ENCODE measurements at regions not wholly inside any gene's neighbourhood (a gene's known extent, or its start where the extent isn't known, plus 50 kb on each side); places are given as distances from the start of the nearest gene placed in this dataset.

GRCh38 chr12:78430551-78430950, 434.0 kb upstream of the SYT1 start:
- TF ChIP-seq CTCF (IDR thresholded peaks at IDR 0.05), result no peak
- no peak for TF ChIP-seq RFX5 (IDR thresholded peaks at IDR 0.05; ENCODE audit: low read length)
- no peak for TF ChIP-seq JUND (IDR thresholded peaks at IDR 0.05)
- no peak for TF ChIP-seq EZH2phosphoT487 (IDR thresholded peaks at IDR 0.05; ENCODE audit: borderline replicate concordance, low read depth)
- no peak for TF ChIP-seq RCOR1 (IDR thresholded peaks at IDR 0.05; ENCODE audit: low read length)
- no peak for TF ChIP-seq FOXM1 (IDR thresholded peaks at IDR 0.05; ENCODE audit: low read depth)
- no peak for TF ChIP-seq EP300 (IDR thresholded peaks at IDR 0.05; ENCODE audit: borderline replicate concordance in 1 of 2, low read depth in 1 of 2, low read length in 1 of 2)
